ENCODE measurements at regions not wholly inside any gene's neighbourhood (a gene's known extent, or its start where the extent isn't known, plus 50 kb on each side); places are given as distances from the start of the nearest gene placed in this dataset.
"Not testable (repeated sequence)": the region's sequence is repeated elsewhere in the genome, so short reads cannot be mapped to it uniquely, and the experiment has no call there.

GRCh38 chr12:124148481-124149273 lies 146.2 kb upstream of the RFLNA start:
- CTCF ChIA-PET: interaction anchor here (1.2 kb wide), 1 partner anchor 8 kb away, joined by 3 read pairs; no protein-coding TSS in a partner anchor
- no peak for DNase-seq
- Mint-ChIP-seq H3K36me3 (no peaks in the 10 kb centered on the region), H3K9me3 (ENCODE audit: low read depth) (no peaks in the 10 kb centered on the region), H3K4me3 (no peak overlapping the region), H3K4me1 (no peaks in the 10 kb centered on the region), H3K27me3 (peaks cover 10% of the 10 kb centered on the region), H3K27ac (no peak overlapping the region)
- ATAC-seq: no peak

- Mint-ChIP-seq H3K4me1 (no peaks in the 10 kb centered on the region), H3K36me3 (no peaks in the 10 kb centered on the region), H3K27me3 (peaks cover 7% of the 10 kb centered on the region), H3K9me3 (ENCODE audit: low read depth) (no peaks in the 10 kb centered on the region), H3K27ac (no peak overlapping the region), H3K4me3 (no peak overlapping the region)
- CTCF ChIA-PET: interaction anchor here (1.2 kb wide), 1 partner anchor 9 kb away, joined by 3 read pairs; no protein-coding TSS in a partner anchor
- DNase-seq (no peak), ATAC-seq (no peak)
These were observed 145.6 kb upstream of the RFLNA start for GRCh38 chr12:124149287-124149686.

GRCh38 chr12:124150168-124150567 lies 144.7 kb upstream of the RFLNA start:
- H3K9me3 Mint-ChIP-seq (ENCODE audit: low read depth): no peaks in the 10 kb centered on the region
- H3K4me3 Mint-ChIP-seq: no peak overlapping the region
- ATAC-seq (no peak), DNase-seq (no peak)
- H3K36me3 Mint-ChIP-seq: no peaks in the 10 kb centered on the region
- CTCF ChIA-PET: no interaction called here
- H3K27ac Mint-ChIP-seq: no peak overlapping the region
- H3K27me3 Mint-ChIP-seq: no peaks in the 10 kb centered on the region
- H3K4me1 Mint-ChIP-seq: no peaks in the 10 kb centered on the region

- Mint-ChIP-seq H3K27me3 (no peaks in the 10 kb centered on the region), H3K36me3 (no peaks in the 10 kb centered on the region), H3K9me3 (ENCODE audit: low read depth) (no peaks in the 10 kb centered on the region), H3K4me1 (no peaks in the 10 kb centered on the region), H3K4me3 (no peak overlapping the region), H3K27ac (no peak overlapping the region)
- ATAC-seq (no peak), DNase-seq (no peak)
- CTCF ChIA-PET: no interaction called here
These were observed 143.3 kb upstream of the RFLNA start for GRCh38 chr12:124151583-124151982.

GRCh38 chr12:124152731-124153130 lies 142.2 kb upstream of the RFLNA start:
- ATAC-seq: no peak
- Mint-ChIP-seq H3K4me1 (no peaks in the 10 kb centered on the region), H3K27ac (no peak overlapping the region), H3K36me3 (no peaks in the 10 kb centered on the region), H3K9me3 (ENCODE audit: low read depth) (no peaks in the 10 kb centered on the region), H3K4me3 (no peak overlapping the region), H3K27me3 (peaks cover under 1% of the 10 kb centered on the region)
- no peak for DNase-seq
- CTCF ChIA-PET: no interaction called here

GRCh38 chr12:124153392-124153791 lies 141.5 kb upstream of the RFLNA start:
- ATAC-seq (no peak), DNase-seq (no peak)
- H3K27ac Mint-ChIP-seq: no peak overlapping the region
- H3K9me3 Mint-ChIP-seq (ENCODE audit: low read depth): no peaks in the 10 kb centered on the region
- no peaks in the 10 kb centered on the region for H3K4me1 Mint-ChIP-seq
- no peaks in the 10 kb centered on the region for H3K36me3 Mint-ChIP-seq
- CTCF ChIA-PET: no interaction called here
- H3K27me3 Mint-ChIP-seq: peaks cover 3% of the 10 kb centered on the region
- H3K4me3 Mint-ChIP-seq: no peak overlapping the region

- no peaks in the 10 kb centered on the region for H3K9me3 Mint-ChIP-seq (ENCODE audit: low read depth)
- H3K27me3 Mint-ChIP-seq: peaks cover 3% of the 10 kb centered on the region
- H3K27ac Mint-ChIP-seq: no peak overlapping the region
- no peaks in the 10 kb centered on the region for H3K4me1 Mint-ChIP-seq
- CTCF ChIA-PET: no interaction called here
- no peak overlapping the region for H3K4me3 Mint-ChIP-seq
- DNase-seq: no peak
- ATAC-seq: no peak
- H3K36me3 Mint-ChIP-seq: no peaks in the 10 kb centered on the region
These were observed 137.5 kb upstream of the RFLNA start for GRCh38 chr12:124157406-124157805.

- Mint-ChIP-seq H3K4me1 (no peaks in the 10 kb centered on the region), H3K27ac (no peak overlapping the region), H3K4me3 (no peak overlapping the region), H3K9me3 (ENCODE audit: low read depth) (peaks cover 3% of the 10 kb centered on the region), H3K27me3 (peaks cover 3% of the 10 kb centered on the region), H3K36me3 (no peaks in the 10 kb centered on the region)
- CTCF ChIA-PET: no interaction called here
- DNase-seq (no peak), ATAC-seq (no peak)
These were observed 135.2 kb upstream of the RFLNA start for GRCh38 chr12:124159655-124160054.

GRCh38 chr12:124160097-124160756 lies 134.7 kb upstream of the RFLNA start:
- Mint-ChIP-seq H3K9me3 (ENCODE audit: low read depth) (peaks cover 4% of the 10 kb centered on the region), H3K4me1 (no peaks in the 10 kb centered on the region), H3K27ac (no peak overlapping the region), H3K36me3 (no peaks in the 10 kb centered on the region), H3K27me3 (peaks cover 6% of the 10 kb centered on the region), H3K4me3 (no peak overlapping the region)
- CTCF ChIA-PET: no interaction called here
- no peak for DNase-seq
- ATAC-seq: no peak

GRCh38 chr12:124161402-124161801 lies 133.5 kb upstream of the RFLNA start:
- CTCF ChIA-PET; H3K36me3 Mint-ChIP-seq; ATAC-seq; H3K9me3 Mint-ChIP-seq (ENCODE audit: low read depth); H3K27ac Mint-ChIP-seq; H3K4me1 Mint-ChIP-seq; DNase-seq; H3K4me3 Mint-ChIP-seq; H3K27me3 Mint-ChIP-seq: not testable (repeated sequence)

GRCh38 chr12:124162151-124163110 lies 132.5 kb upstream of the RFLNA start:
- H3K4me1 Mint-ChIP-seq: no peaks in the 10 kb centered on the region
- DNase-seq (no peak), ATAC-seq (no peak)
- no peak overlapping the region for H3K27ac Mint-ChIP-seq
- H3K36me3 Mint-ChIP-seq: no peaks in the 10 kb centered on the region
- H3K27me3 Mint-ChIP-seq: peaks cover 6% of the 10 kb centered on the region
- no peak overlapping the region for H3K4me3 Mint-ChIP-seq
- CTCF ChIA-PET: no interaction called here
- H3K9me3 Mint-ChIP-seq (ENCODE audit: low read depth): peaks cover 5% of the 10 kb centered on the region

GRCh38 chr12:124165695-124166094 lies 129.2 kb upstream of the RFLNA start:
- Mint-ChIP-seq H3K27ac (no peak overlapping the region), H3K4me1 (no peaks in the 10 kb centered on the region), H3K4me3 (no peak overlapping the region), H3K27me3 (peaks cover 5% of the 10 kb centered on the region), H3K9me3 (ENCODE audit: low read depth) (peaks cover 5% of the 10 kb centered on the region), H3K36me3 (no peaks in the 10 kb centered on the region)
- CTCF ChIA-PET: no interaction called here
- ATAC-seq (no peak), DNase-seq (no peak)

GRCh38 chr12:124167141-124167540 lies 127.8 kb upstream of the RFLNA start:
- CTCF ChIA-PET: no interaction called here
- Mint-ChIP-seq H3K27ac (no peak overlapping the region), H3K4me1 (no peaks in the 10 kb centered on the region), H3K4me3 (no peak overlapping the region), H3K27me3 (peaks cover 5% of the 10 kb centered on the region), H3K36me3 (no peaks in the 10 kb centered on the region), H3K9me3 (ENCODE audit: low read depth) (peaks cover 5% of the 10 kb centered on the region)
- ATAC-seq (no peak), DNase-seq (no peak)
